ENCODE measurements at regions not wholly inside any gene's neighbourhood (a gene's known extent, or its start where the extent isn't known, plus 50 kb on each side); places are given as distances from the start of the nearest gene placed in this dataset.

GRCh38 chr3:61411009-61411662 lies 150.2 kb upstream of the PTPRG start:
- TF ChIP-seq POLR2A (IDR thresholded peaks at IDR 0.05) (no peak), EP300 (IDR thresholded peaks at IDR 0.05) (no peak), POLR2AphosphoS5 (IDR thresholded peaks at IDR 0.05) (no peak)

Data from stomach (tissue), 4 donors.